ENCODE measurements at regions not wholly inside any gene's neighbourhood (a gene's known extent, or its start where the extent isn't known, plus 50 kb on each side); places are given as distances from the start of the nearest gene placed in this dataset.

DNA sequence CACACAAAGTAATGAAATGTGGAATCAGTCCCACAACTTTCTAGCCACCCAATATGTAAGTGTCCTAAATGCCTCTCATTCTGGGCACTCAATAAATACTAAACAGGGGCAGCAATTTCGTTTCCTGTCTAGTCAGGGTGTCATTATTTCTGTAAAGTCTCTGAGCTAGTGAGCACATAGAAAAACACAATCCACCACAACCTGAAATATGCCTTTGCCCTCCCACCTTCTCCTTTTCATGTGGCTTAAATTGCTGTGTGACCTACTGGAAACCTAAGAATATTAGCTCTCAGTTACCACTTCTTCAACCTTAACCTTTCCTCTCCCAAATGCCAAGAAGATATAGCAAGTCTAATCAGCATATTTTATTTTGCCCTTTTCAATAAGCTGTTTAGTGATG lies 456.3 kb upstream of the KCNMB2 start:
- no peak for TF ChIP-seq POLR2A (IDR thresholded peaks at IDR 0.05)
- TF ChIP-seq, protein P1, sequence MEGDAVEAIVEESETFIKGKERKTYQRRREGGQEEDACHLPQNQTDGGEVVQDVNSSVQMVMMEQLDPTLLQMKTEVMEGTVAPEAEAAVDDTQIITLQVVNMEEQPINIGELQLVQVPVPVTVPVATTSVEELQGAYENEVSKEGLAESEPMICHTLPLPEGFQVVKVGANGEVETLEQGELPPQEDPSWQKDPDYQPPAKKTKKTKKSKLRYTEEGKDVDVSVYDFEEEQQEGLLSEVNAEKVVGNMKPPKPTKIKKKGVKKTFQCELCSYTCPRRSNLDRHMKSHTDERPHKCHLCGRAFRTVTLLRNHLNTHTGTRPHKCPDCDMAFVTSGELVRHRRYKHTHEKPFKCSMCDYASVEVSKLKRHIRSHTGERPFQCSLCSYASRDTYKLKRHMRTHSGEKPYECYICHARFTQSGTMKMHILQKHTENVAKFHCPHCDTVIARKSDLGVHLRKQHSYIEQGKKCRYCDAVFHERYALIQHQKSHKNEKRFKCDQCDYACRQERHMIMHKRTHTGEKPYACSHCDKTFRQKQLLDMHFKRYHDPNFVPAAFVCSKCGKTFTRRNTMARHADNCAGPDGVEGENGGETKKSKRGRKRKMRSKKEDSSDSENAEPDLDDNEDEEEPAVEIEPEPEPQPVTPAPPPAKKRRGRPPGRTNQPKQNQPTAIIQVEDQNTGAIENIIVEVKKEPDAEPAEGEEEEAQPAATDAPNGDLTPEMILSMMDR (IDR thresholded peaks at IDR 0.05), result no peak
- no peak for TF ChIP-seq POLR2AphosphoS5 (IDR thresholded peaks at IDR 0.05)

Data from breast epithelium (tissue), 3 donors.